ENCODE measurements at regions not wholly inside any gene's neighbourhood (a gene's known extent, or its start where the extent isn't known, plus 50 kb on each side); places are given as distances from the start of the nearest gene placed in this dataset.

- TF ChIP-seq CTCF (IDR thresholded peaks at IDR 0.05): no peak
- no peak for TF ChIP-seq POLR2A (IDR thresholded peaks at IDR 0.05)
Observed at GRCh38 chrX:84724576-84724975, 222.3 kb upstream of the HDX start.
